DND-41 (cell line): ENCODE measurements at regions not wholly inside any gene's neighbourhood (a gene's known extent, or its start where the extent isn't known, plus 50 kb on each side); places are given as distances from the start of the nearest gene placed in this dataset.

Experiments
- ATAC-seq: fragments of 200-7000 bp; cut with Tn5 transposase; 3 replicates; pipeline ENCODE4 v1.9.1; 2021; ENCODE audit warnings: low read depth; ENCODE audit not compliant: insufficient read depth
- DNase-seq: peaks from one replicate; pipeline ENCODE4 v3.0.0-alpha.2; 2020
- H2AFZ ChIP-seq: 2 replicates; pipeline ENCODE4 v1.6.0; 2012; ENCODE audit warnings: low read depth, low read length
- H3K27ac ChIP-seq: 2 replicates; pipeline ENCODE4 v1.5.1; 2012; ENCODE audit warnings: low read length, inconsistent platforms
- H3K27me3 ChIP-seq: fragments of 200-600 bp; sonication (generic); 2 replicates; pipeline ENCODE4 v1.6.0; 2012; ENCODE audit warnings: low read length, mild to moderate bottlenecking, inconsistent platforms; ENCODE audit not compliant: insufficient read depth, poor library complexity
- H3K36me3 ChIP-seq: 2 replicates; pipeline ENCODE4 v1.5.1; 2012; ENCODE audit warnings: low read length, inconsistent platforms; ENCODE audit not compliant: insufficient read depth
- H3K4me1 ChIP-seq: 2 replicates; pipeline ENCODE4 v1.5.1; 2012; ENCODE audit warnings: mild to moderate bottlenecking, low read length; ENCODE audit not compliant: insufficient read depth
- H3K4me2 ChIP-seq: 2 replicates; pipeline ENCODE4 v1.6.0; 2012; ENCODE audit warnings: mild to moderate bottlenecking, moderate library complexity, low read length, inconsistent platforms; ENCODE audit not compliant: insufficient read depth
- H3K4me3 ChIP-seq, 2 experiments: fragments of 200-600 bp in 1 of 2; shearing (Covaris generic) in 1 of 2; 2 replicates each; pipeline ENCODE4 v1.5.1; 2012 to 2016; ENCODE audit warnings: inconsistent platforms in 2 of 2, low read length in 2 of 2, mild to moderate bottlenecking in 2 of 2, low read depth in 1 of 2, moderate library complexity in 1 of 2
- H3K79me2 ChIP-seq: 2 replicates; pipeline ENCODE4 v1.6.0; 2012; ENCODE audit warnings: low read length, inconsistent platforms; ENCODE audit not compliant: insufficient read depth
- H3K9ac ChIP-seq: 2 replicates; pipeline ENCODE4 v1.6.0; 2012; ENCODE audit warnings: low read depth, mild to moderate bottlenecking, inconsistent platforms, low read length, moderate library complexity
- H3K9me3 ChIP-seq: 2 replicates; pipeline ENCODE4 v1.5.1; 2012; ENCODE audit warnings: low read length, moderate library complexity, mild to moderate bottlenecking, inconsistent platforms; ENCODE audit not compliant: insufficient read depth, severe bottlenecking
- H4K20me1 ChIP-seq: 2 replicates; pipeline ENCODE4 v1.6.0; 2012; ENCODE audit warnings: low read length; ENCODE audit not compliant: insufficient read depth
- EZH2 ChIP-seq: IDR thresholded peaks from 3 replicates; pipeline ENCODE4 v1.6.1; 2012; ENCODE audit warnings: borderline replicate concordance, low read depth, mild to moderate bottlenecking, moderate library complexity, low read length, inconsistent platforms; ENCODE audit not compliant: severe bottlenecking
- TF ChIP-seq, protein P1 (sequence below): IDR thresholded peaks from 2 replicates; pipeline ENCODE4 v1.5.1; 2012; ENCODE audit warnings: borderline replicate concordance, low read length, moderate library complexity, mild to moderate bottlenecking; ENCODE audit not compliant: poor library complexity, severe bottlenecking; ENCODE audit errors: extremely low read depth

- Histone ChIP-seq H3K9ac (no peak overlapping the region), H3K9me3 (no peaks in the 10 kb centered on the region), H3K27ac (no peak overlapping the region), H4K20me1 (no peaks in the 10 kb centered on the region), H3K4me2 (no peak overlapping the region), H3K36me3 (no peaks in the 10 kb centered on the region), H2AFZ (no peak overlapping the region), H3K27me3 (no peaks in the 10 kb centered on the region), H3K79me2 (no peaks in the 10 kb centered on the region), H3K4me3 (no peak overlapping the region), H3K4me1 (no peaks in the 10 kb centered on the region)
- TF ChIP-seq EZH2, result no peak
- TF ChIP-seq, protein P1, sequence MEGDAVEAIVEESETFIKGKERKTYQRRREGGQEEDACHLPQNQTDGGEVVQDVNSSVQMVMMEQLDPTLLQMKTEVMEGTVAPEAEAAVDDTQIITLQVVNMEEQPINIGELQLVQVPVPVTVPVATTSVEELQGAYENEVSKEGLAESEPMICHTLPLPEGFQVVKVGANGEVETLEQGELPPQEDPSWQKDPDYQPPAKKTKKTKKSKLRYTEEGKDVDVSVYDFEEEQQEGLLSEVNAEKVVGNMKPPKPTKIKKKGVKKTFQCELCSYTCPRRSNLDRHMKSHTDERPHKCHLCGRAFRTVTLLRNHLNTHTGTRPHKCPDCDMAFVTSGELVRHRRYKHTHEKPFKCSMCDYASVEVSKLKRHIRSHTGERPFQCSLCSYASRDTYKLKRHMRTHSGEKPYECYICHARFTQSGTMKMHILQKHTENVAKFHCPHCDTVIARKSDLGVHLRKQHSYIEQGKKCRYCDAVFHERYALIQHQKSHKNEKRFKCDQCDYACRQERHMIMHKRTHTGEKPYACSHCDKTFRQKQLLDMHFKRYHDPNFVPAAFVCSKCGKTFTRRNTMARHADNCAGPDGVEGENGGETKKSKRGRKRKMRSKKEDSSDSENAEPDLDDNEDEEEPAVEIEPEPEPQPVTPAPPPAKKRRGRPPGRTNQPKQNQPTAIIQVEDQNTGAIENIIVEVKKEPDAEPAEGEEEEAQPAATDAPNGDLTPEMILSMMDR, result no peak
- DNase-seq (no peak), ATAC-seq (no peak)
These were observed 1378.9 kb downstream of the BRD1 start for GRCh38 chr22:48448821-48449220.

GRCh38 chr22:48445113-48445827 is 1382.4 kb downstream of the BRD1 start:
- Histone ChIP-seq H3K27me3 (no peaks in the 10 kb centered on the region), H3K4me1 (no peaks in the 10 kb centered on the region), H3K9me3 (no peaks in the 10 kb centered on the region), H2AFZ (no peak overlapping the region), H3K36me3 (no peaks in the 10 kb centered on the region), H3K27ac (no peak overlapping the region), H4K20me1 (no peaks in the 10 kb centered on the region), H3K4me3 (no peak overlapping the region), H3K79me2 (no peaks in the 10 kb centered on the region), H3K9ac (no peak overlapping the region), H3K4me2 (no peak overlapping the region)
- ATAC-seq, result no peak
- TF ChIP-seq, protein P1, result no peak
- no peak for TF ChIP-seq EZH2
- no peak for DNase-seq

DNA sequence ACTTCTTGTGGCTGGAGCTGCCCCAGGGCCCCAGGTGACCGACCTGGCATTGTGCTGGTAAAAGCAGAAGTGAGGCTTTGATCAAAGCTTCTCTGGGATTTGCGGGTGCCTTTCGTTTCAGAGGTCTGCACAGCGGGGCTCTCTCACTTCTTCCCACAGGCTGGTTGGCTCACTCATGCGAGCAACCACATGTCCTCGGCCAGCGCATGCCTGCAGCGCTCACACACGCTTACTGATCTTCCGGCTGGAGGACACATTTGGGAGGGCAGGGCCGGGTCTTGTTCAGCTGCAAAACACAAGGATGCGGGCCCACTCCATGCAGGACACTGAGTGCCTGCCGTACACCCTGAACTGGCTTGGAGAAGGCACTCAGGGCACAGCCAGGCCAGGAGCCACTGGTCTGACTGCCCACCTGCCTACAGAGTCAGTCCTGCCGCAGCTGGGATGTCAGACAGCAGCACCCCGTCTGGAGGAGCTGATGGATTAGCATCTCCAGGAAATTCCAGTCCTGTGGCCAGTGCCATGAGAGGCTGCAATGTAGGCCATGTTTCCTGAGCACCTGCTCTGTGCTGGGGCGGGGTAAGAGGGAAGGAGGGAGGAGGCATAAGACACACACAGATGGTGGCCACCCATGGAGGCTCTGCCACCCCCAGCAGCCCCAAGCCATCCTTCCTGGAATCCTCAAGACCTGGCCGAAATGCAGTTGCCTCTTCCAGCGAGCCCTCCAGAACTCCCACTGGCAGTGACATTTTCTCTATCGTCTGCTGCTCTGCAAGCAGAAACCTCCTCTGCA is 1383.2 kb downstream of the BRD1 start:
- H3K36me3 ChIP-seq, result no peaks in the 10 kb centered on the region
- no peak overlapping the region for H3K9ac ChIP-seq
- no peak for TF ChIP-seq EZH2
- TF ChIP-seq, protein P1, result no peak
- no peak overlapping the region for H3K27ac ChIP-seq
- no peak overlapping the region for H2AFZ ChIP-seq
- no peaks in the 10 kb centered on the region for H3K9me3 ChIP-seq
- ATAC-seq (no peak), DNase-seq (no peak)
- no peaks in the 10 kb centered on the region for H3K27me3 ChIP-seq
- no peak overlapping the region for H3K4me3 ChIP-seq
- no peaks in the 10 kb centered on the region for H3K4me1 ChIP-seq
- H3K79me2 ChIP-seq, result no peaks in the 10 kb centered on the region
- no peaks in the 10 kb centered on the region for H4K20me1 ChIP-seq
- no peak overlapping the region for H3K4me2 ChIP-seq
